Stimulated activated naive B cell treated with anti-CD40 and anti-IgM and Interleukin-4, amounts not matched to agents 10 μg/mL and 1 μg/mL and 100 μg/mL, for 72 hours (primary cell): ENCODE measurements at regions not wholly inside any gene's neighbourhood (a gene's known extent, or its start where the extent isn't known, plus 50 kb on each side); places are given as distances from the start of the nearest gene placed in this dataset.
A peak's percentile ranks its signal among the peaks of the same experiment; 100 is the strongest.

ENCODE experiments used
- ATAC-seq, 2 donors: fragments of 150-1000 bp; cut with Tn5 transposase; replicated peaks; 2 replicates each; pipeline ENCODE4 v1.10.0; 2021; ENCODE audit warnings: moderate library complexity in 1 of 2
- DNase-seq: peaks from one replicate; pipeline ENCODE4 v3.0.0; 2021
- H3K27ac Mint-ChIP-seq: one replicate; pipeline ENCODE4 v1.8.0; 2022; ENCODE audit warnings: mild to moderate bottlenecking, mixed read lengths
- H3K27me3 Mint-ChIP-seq, 2 donors: one replicate each; pipeline ENCODE4 v1.8.0; 2022; ENCODE audit warnings: mixed read lengths in 2 of 2
- H3K36me3 Mint-ChIP-seq, 2 donors: one replicate each; pipeline ENCODE4 v1.8.0; 2022; ENCODE audit warnings: mixed read lengths in 2 of 2, mild to moderate bottlenecking in 1 of 2
- H3K4me1 Mint-ChIP-seq, 2 donors: one replicate each; pipeline ENCODE4 v1.8.0; 2022; ENCODE audit warnings: mixed read lengths in 2 of 2, mild to moderate bottlenecking in 1 of 2
- H3K4me3 Mint-ChIP-seq, 2 donors: one replicate each; pipeline ENCODE4 v1.8.0; 2022; ENCODE audit warnings: mild to moderate bottlenecking in 2 of 2, mixed read lengths in 2 of 2, moderate library complexity in 1 of 2
- H3K9me3 Mint-ChIP-seq, 2 donors: one replicate each; pipeline ENCODE4 v1.8.0; 2022; ENCODE audit warnings: mixed read lengths in 2 of 2, mild to moderate bottlenecking in 1 of 2

GRCh38 chr19:30743011-30743410, 370.8 kb downstream of the ZNF536 start:
- Mint-ChIP-seq H3K27me3 (peaks cover 0 to 13% of the 10 kb centered on the region in 2 donors), H3K4me1 (no peaks in the 10 kb centered on the region), H3K36me3 (no peaks in the 10 kb centered on the region), H3K4me3 (no peak overlapping the region), H3K9me3 (peaks cover 0 to 2% of the 10 kb centered on the region in 2 donors), H3K27ac (no peak overlapping the region)
- ATAC-seq: no peak
- no peak for DNase-seq

- Mint-ChIP-seq H3K36me3 (no peaks in the 10 kb centered on the region), H3K4me3 (no peak overlapping the region), H3K4me1 (no peaks in the 10 kb centered on the region), H3K27ac (no peak overlapping the region), H3K9me3 (peaks cover 0 to 2% of the 10 kb centered on the region in 2 donors), H3K27me3 (peaks cover 0 to 13% of the 10 kb centered on the region in 2 donors)
- no peak for ATAC-seq
- DNase-seq: no peak
Measured at GRCh38 chr19:30742406-30742938, 370.3 kb downstream of the ZNF536 start.

GRCh38 chr19:30741566-30741965, 369.4 kb downstream of the ZNF536 start:
- Mint-ChIP-seq H3K9me3 (peaks cover 0 to 2% of the 10 kb centered on the region in 2 donors), H3K4me1 (no peaks in the 10 kb centered on the region), H3K27ac (no peak overlapping the region), H3K27me3 (peaks cover 0 to 13% of the 10 kb centered on the region in 2 donors), H3K36me3 (no peaks in the 10 kb centered on the region), H3K4me3 (no peak overlapping the region)
- ATAC-seq (no peak), DNase-seq (no peak)

DNA sequence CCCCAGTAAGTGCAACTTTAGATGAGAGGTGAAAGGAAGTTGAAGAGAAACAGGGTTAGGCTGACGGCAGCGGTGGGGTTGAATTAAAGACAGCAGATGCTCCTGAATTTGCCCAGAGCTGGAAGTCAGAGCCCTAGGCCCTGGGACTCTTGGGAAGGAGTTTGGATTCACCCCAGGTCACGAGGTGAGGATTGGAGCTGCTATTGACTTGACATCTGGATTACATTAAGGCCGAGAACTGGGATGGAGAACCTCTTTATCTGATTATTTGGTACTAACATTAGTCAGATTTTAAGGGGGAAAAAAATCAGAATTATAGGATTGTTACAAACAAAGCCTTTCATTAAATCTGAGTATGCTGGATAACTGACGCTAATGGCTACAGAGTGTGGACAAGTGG, 367.2 kb downstream of the ZNF536 start:
- Mint-ChIP-seq H3K27me3 (peaks cover 0 to 13% of the 10 kb centered on the region in 2 donors), H3K27ac (no peak overlapping the region), H3K9me3 (peaks cover 0 to 2% of the 10 kb centered on the region in 2 donors), H3K4me1 (no peaks in the 10 kb centered on the region), H3K36me3 (no peaks in the 10 kb centered on the region), H3K4me3 (no peak overlapping the region)
- no peak for DNase-seq
- ATAC-seq: no peak

- no peak for ATAC-seq
- H3K36me3 Mint-ChIP-seq: no peaks in the 10 kb centered on the region
- DNase-seq: no peak
- no peak overlapping the region for H3K4me3 Mint-ChIP-seq
- peaks cover 0 to 12% of the 10 kb centered on the region in 2 donors for H3K27me3 Mint-ChIP-seq
- H3K27ac Mint-ChIP-seq: no peak overlapping the region
- no peaks in the 10 kb centered on the region for H3K9me3 Mint-ChIP-seq
- H3K4me1 Mint-ChIP-seq: no peaks in the 10 kb centered on the region
Measured at GRCh38 chr19:30738047-30738446, 365.9 kb downstream of the ZNF536 start.

DNA sequence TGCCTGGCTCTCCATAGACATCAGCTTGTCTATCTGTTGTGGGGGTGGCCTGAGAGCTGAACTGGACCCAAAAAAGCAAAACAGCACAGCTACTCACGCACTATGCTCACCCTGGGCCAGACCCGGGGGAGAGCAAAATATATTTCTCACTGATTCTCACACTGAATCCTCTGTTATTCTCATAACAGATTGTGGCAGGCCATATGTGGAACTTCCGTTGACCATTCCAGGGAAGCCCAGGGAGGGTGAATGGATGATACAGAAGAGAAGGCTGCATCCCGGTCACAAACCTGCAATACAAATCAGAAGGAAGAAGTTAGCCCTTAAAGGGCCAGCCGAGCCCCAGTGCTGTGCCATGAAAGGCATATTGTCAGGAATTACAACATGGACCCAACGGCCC, 362.5 kb downstream of the ZNF536 start:
- DNase-seq (no peak), ATAC-seq (no peak)
- Mint-ChIP-seq H3K27ac (no peak overlapping the region), H3K4me3 (no peak overlapping the region), H3K4me1 (no peaks in the 10 kb centered on the region), H3K9me3 (no peaks in the 10 kb centered on the region), H3K27me3 (no peaks in the 10 kb centered on the region), H3K36me3 (no peaks in the 10 kb centered on the region)

DNA sequence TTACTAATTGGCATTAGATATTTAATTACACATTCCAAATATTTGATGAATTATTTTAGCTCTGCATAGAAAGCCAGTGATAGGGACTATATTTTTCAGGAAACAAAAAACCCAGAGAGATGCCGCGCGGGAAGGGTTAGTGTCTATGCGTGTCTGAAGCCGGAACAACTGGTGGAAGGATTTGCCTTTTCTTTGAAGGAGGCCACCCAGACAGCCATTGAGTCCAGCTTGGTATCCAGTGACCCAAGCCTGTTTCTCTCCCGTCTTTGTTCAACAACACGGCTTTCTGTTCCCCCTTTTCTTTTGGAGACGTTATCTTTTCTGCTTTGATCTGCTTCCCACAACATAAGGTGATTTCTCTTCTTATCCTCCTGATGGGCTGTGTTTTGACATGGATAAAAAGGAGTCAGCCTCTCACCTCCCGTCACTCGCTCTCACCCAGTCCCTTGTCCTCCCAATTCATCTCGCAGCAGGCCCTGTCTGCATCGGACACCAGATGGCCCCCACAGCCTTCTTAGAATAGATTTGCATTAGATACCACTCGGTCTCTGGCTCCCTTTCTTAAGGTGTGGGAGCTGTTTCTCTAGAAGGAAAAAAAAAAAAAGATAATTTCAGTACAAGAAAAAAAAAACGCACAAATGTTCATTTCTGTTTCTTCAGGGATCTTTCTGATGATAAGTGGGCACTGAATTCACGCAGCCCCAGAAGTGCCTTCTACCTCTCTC, 361.8 kb downstream of the ZNF536 start:
- DNase-seq (no peak), ATAC-seq (no peak)
- Mint-ChIP-seq H3K36me3 (no peaks in the 10 kb centered on the region), H3K27ac (no peak overlapping the region), H3K4me1 (no peaks in the 10 kb centered on the region), H3K27me3 (no peaks in the 10 kb centered on the region), H3K9me3 (no peaks in the 10 kb centered on the region), H3K4me3 (no peak overlapping the region)

DNA sequence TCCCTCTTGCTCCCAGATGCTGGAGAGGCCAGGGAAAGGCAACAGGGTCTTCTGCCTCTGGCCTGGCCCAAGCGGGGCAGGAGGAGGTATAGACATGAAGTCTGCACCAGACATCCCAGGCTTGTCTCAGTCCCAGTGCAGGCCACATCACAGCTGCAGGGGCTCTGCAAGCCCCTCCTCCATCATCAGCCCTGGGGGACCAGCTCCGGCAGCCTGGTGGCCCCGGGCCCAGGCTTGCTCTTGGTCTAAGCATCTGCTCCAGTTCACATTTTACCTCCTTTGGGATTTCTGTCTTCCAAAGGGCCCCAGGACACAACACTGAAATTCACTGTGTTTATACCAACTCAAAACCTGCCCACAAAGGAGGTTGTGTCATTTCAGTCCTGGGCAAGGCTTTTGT, 359.4 kb downstream of the ZNF536 start:
- H3K4me3 Mint-ChIP-seq: no peak overlapping the region
- H3K27ac Mint-ChIP-seq: no peak overlapping the region
- H3K4me1 Mint-ChIP-seq: no peaks in the 10 kb centered on the region
- H3K36me3 Mint-ChIP-seq: no peaks in the 10 kb centered on the region
- DNase-seq: no peak
- no peaks in the 10 kb centered on the region for H3K27me3 Mint-ChIP-seq
- H3K9me3 Mint-ChIP-seq: no peaks in the 10 kb centered on the region
- no peak for ATAC-seq

DNA sequence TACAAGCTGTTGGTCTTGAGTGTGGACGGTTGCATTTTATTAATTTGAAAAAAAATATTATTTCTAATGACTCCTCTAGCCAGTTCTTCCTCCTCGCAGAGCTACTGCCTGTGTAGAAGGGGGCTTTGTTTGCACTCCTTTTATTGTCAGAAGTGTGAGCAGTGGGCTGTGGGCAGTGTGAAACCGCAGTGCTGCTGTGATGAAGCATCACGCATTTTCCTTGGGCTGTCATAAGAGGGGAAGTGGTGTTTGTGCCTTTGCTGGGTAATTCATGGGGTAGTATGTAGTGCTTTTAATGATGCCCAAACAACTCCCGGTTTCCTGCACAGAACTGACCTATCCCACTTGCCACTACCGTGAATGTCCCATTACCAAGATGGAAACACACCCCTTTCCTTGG, 357.3 kb downstream of the ZNF536 start:
- H3K27me3 Mint-ChIP-seq: no peaks in the 10 kb centered on the region
- no peak for ATAC-seq
- H3K9me3 Mint-ChIP-seq: no peaks in the 10 kb centered on the region
- no peaks in the 10 kb centered on the region for H3K4me1 Mint-ChIP-seq
- no peak overlapping the region for H3K4me3 Mint-ChIP-seq
- no peaks in the 10 kb centered on the region for H3K36me3 Mint-ChIP-seq
- no peak for DNase-seq
- H3K27ac Mint-ChIP-seq: no peak overlapping the region

DNA sequence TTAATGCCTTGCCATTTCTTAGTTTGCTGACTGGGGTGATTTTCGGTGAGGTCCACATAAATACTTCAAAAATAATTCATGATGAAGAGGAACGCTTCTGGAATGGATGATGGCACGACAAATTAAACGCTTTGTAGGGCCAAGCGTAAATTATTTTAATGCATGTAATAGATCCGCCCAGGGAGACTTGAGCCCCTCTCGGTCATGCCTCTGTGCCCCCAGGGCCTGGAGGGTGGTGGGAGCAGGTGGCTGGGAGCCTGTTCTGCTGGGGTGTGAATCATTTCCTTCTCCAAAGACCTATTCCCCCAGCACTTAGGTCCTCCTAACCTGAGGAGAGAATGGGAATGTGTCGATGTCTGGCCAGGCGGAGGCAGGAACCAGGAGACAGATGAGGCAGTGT, 350.6 kb downstream of the ZNF536 start:
- DNase-seq (no peak), ATAC-seq (no peak)
- no peak overlapping the region for H3K4me3 Mint-ChIP-seq
- H3K27ac Mint-ChIP-seq: no peak overlapping the region
- H3K9me3 Mint-ChIP-seq: no peaks in the 10 kb centered on the region
- H3K4me1 Mint-ChIP-seq: peaks cover 6 to 18% of the 10 kb centered on the region in 2 donors
- H3K27me3 Mint-ChIP-seq: peaks cover 4 to 7% of the 10 kb centered on the region in 2 donors
- no peaks in the 10 kb centered on the region for H3K36me3 Mint-ChIP-seq

GRCh38 chr19:30722186-30722585, 350.0 kb downstream of the ZNF536 start:
- Mint-ChIP-seq H3K36me3 (no peaks in the 10 kb centered on the region), H3K4me1 (peaks cover 6 to 18% of the 10 kb centered on the region in 2 donors), H3K27me3 (peaks cover 4 to 7% of the 10 kb centered on the region in 2 donors), H3K4me3 (no peak overlapping the region), H3K9me3 (no peaks in the 10 kb centered on the region), H3K27ac (no peak overlapping the region)
- DNase-seq (no peak), ATAC-seq (no peak)

DNA sequence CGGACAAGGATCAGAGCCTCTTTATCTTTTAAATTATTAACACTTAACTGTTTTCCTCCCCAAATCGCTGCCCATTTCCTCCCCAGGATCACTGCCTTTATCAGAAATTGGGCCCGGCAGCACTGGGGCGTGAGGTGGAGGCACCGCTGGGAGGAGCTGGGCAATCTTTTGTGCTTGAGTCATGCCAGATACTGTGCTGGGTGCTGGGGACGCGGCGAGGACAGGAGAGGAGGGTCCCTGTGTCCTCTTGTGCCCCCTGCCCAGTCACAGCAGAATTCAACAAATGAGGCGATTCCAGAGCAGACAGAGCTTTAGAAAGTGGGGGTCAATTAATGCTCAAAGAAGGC, 347.8 kb downstream of the ZNF536 start:
- Mint-ChIP-seq H3K27ac (no peak overlapping the region), H3K9me3 (no peaks in the 10 kb centered on the region), H3K4me1 (peaks cover 6 to 18% of the 10 kb centered on the region in 2 donors), H3K36me3 (no peaks in the 10 kb centered on the region), H3K27me3 (peaks cover 4 to 7% of the 10 kb centered on the region in 2 donors), H3K4me3 (peak overlapping the region; percentile 85 to 89)
- DNase-seq (no peak), ATAC-seq (peak; percentile 41 to 49)

GRCh38 chr19:30719189-30719998, 347.2 kb downstream of the ZNF536 start:
- Mint-ChIP-seq H3K9me3 (no peaks in the 10 kb centered on the region), H3K27ac (peak overlapping the region; percentile 87), H3K4me3 (peak overlapping the region; percentile 85 to 89), H3K4me1 (peaks cover 6 to 18% of the 10 kb centered on the region in 2 donors), H3K36me3 (no peaks in the 10 kb centered on the region), H3K27me3 (peaks cover 4 to 7% of the 10 kb centered on the region in 2 donors)
- ATAC-seq: peak; percentile 86 to 89
- DNase-seq: peak; percentile 4

- no peaks in the 10 kb centered on the region for H3K36me3 Mint-ChIP-seq
- DNase-seq: no peak
- H3K4me1 Mint-ChIP-seq: peaks cover 6 to 18% of the 10 kb centered on the region in 2 donors
- peaks cover 4 to 7% of the 10 kb centered on the region in 2 donors for H3K27me3 Mint-ChIP-seq
- H3K9me3 Mint-ChIP-seq: no peaks in the 10 kb centered on the region
- H3K4me3 Mint-ChIP-seq: peak overlapping the region; percentile 85 to 89
- ATAC-seq: no peak
- H3K27ac Mint-ChIP-seq: no peak overlapping the region
Measured at GRCh38 chr19:30718707-30719106, 346.5 kb downstream of the ZNF536 start.

GRCh38 chr19:30718014-30718413, 345.8 kb downstream of the ZNF536 start:
- Mint-ChIP-seq H3K27ac (no peak overlapping the region), H3K9me3 (no peaks in the 10 kb centered on the region), H3K4me3 (no peak overlapping the region), H3K27me3 (peaks cover 4 to 7% of the 10 kb centered on the region in 2 donors), H3K36me3 (no peaks in the 10 kb centered on the region), H3K4me1 (peaks cover 6 to 18% of the 10 kb centered on the region in 2 donors)
- DNase-seq (no peak), ATAC-seq (no peak)
